ENCODE measurements at regions not wholly inside any gene's neighbourhood (a gene's known extent, or its start where the extent isn't known, plus 50 kb on each side); places are given as distances from the start of the nearest gene placed in this dataset.

GRCh38 chr15:62875626-62876021, 166.9 kb upstream of the TPM1 start:
- DNase-seq, result no peak

GRCh38 chr15:62877276-62877857, 165.2 kb upstream of the TPM1 start:
- DNase-seq, result no peak

GRCh38 chr15:62878070-62878469, 164.5 kb upstream of the TPM1 start:
- no peak for DNase-seq

GRCh38 chr15:62879770-62880169, 162.8 kb upstream of the TPM1 start:
- no peak for DNase-seq

GRCh38 chr15:62880278-62880677, 162.3 kb upstream of the TPM1 start:
- DNase-seq, result no peak

GRCh38 chr15:62881056-62881455, 161.5 kb upstream of the TPM1 start:
- no peak for DNase-seq

GRCh38 chr15:62883938-62884479, 158.5 kb upstream of the TPM1 start:
- no peak for DNase-seq

- DNase-seq, result no peak
These were observed 156.0 kb upstream of the TPM1 start for GRCh38 chr15:62886431-62887071.

GRCh38 chr15:62887113-62887570, 155.4 kb upstream of the TPM1 start:
- no peak for DNase-seq

- no peak for DNase-seq
These were observed 153.9 kb upstream of the TPM1 start for GRCh38 chr15:62888623-62889022.

GRCh38 chr15:62889141-62889661, 153.3 kb upstream of the TPM1 start:
- DNase-seq, result no peak

- DNase-seq, result no peak
These were observed 152.6 kb upstream of the TPM1 start for GRCh38 chr15:62889734-62890505.

- no peak for DNase-seq
These were observed 148.0 kb upstream of the TPM1 start for GRCh38 chr15:62894322-62895085.

GRCh38 chr15:62895139-62895866, 147.2 kb upstream of the TPM1 start:
- DNase-seq, result no peak

- no peak for DNase-seq
These were observed 146.6 kb upstream of the TPM1 start for GRCh38 chr15:62895905-62896316.

GRCh38 chr15:62896380-62896866, 146.1 kb upstream of the TPM1 start:
- DNase-seq, result no peak

GRCh38 chr15:62896969-62897486, 145.5 kb upstream of the TPM1 start:
- no peak for DNase-seq

GRCh38 chr15:62897634-62898033, 144.9 kb upstream of the TPM1 start:
- DNase-seq, result no peak

- DNase-seq, result no peak
These were observed 143.5 kb upstream of the TPM1 start for GRCh38 chr15:62899090-62899493.

GRCh38 chr15:62900071-62900802, 142.3 kb upstream of the TPM1 start:
- no peak for DNase-seq

GRCh38 chr15:62901087-62901486, 141.5 kb upstream of the TPM1 start:
- no peak for DNase-seq

Measured in DMS79 treated with DMSO at 0.1 percent for 48 hours (cell line).